ENCODE measurements at regions not wholly inside any gene's neighbourhood (a gene's known extent, or its start where the extent isn't known, plus 50 kb on each side); places are given as distances from the start of the nearest gene placed in this dataset.

DNA sequence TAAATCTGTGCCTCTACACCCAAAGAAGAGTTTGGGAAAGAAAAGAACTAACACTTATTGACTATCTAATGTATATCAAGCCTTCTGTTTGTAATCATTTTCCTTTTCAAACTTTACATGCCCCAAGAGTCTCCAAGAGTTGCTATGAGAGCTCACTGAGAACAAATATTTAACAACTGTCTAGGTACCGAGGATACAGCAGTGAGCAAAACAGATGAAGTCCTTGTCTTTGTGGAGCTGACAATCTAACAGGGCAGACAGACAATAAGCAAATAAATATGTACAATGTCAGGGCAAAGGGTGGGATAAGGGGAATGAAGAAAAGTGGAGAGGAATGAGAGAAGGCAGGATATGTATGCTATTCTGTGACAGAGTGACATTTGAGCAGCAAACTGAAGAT is 64.8 kb upstream of the KSR1 start:
- no peak for DNase-seq

DNA sequence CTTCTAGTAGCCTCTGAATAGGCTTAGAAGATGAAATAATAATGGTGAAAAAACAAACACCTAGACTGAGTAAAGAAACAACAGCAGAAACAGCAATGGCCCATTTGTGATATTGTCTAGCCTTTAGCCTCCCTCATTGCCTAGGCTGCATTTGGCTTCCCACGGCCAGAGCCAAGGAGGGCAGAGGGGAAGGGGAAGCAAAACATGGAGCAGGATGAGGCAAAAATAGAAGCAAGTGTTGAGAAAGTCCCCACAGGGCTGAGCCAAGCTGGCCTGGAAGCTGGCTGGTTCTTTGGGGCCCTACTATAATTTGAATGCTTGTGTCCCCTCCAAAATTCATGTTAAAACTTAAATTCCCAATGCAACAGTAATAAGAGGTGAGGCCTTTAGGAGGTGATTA is 60.2 kb upstream of the KSR1 start:
- no peak for DNase-seq

GRCh38 chr17:27396941-27397340 is 59.3 kb upstream of the KSR1 start:
- peak in 1 of 51 donors; percentile 5 for DNase-seq

DNA sequence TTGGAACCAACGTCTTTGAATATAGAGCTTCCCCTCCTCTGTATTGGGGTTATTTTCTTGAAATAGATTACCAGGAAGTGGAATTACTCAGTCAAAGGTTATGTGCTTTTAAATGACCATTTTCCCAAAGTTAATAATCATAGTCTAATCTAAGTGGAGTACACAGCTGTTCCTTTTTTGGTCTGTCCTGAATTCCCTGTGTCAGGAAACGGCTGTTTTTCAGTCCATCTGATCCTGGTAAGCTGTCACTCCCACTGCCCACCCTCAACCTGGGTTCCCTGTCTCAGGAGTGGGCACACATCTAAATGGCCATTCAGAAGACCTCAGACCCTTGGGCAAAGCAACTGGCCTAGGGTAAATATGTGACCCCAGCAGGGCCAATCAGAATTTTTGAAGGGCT is 57.6 kb upstream of the KSR1 start:
- DNase-seq = no peak

- no peak for DNase-seq
Observed at GRCh38 chr17:27400991-27401390, 55.3 kb upstream of the KSR1 start.

DNA sequence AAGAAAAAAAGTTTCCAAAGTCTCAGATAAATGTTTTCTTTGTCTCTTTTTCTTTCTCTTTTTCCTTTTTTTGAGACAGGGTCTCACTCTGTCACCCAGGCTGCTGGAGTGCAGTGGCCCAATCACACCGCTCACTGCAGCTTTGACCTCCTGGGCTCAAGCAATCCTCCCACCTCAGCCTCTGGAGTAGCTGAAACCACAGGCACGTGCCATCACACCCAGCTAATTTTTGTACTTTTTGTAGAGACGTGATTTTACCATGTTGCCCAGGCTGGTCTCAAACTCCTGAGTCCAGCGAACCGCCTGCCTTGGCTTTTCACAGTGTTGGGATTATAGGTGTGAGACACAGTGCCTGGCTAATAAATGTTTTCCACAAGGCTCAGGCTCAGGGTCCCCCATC is 53.3 kb upstream of the KSR1 start:
- DNase-seq = no peak

GRCh38 chr17:27403480-27404005 is 52.7 kb upstream of the KSR1 start:
- DNase-seq = no peak

- DNase-seq = no peak
Observed at GRCh38 chr17:27404676-27405075, 51.6 kb upstream of the KSR1 start.

All from hypothalamus (tissue), 51 donors.